ENCODE measurements at regions not wholly inside any gene's neighbourhood (a gene's known extent, or its start where the extent isn't known, plus 50 kb on each side); places are given as distances from the start of the nearest gene placed in this dataset.
"Not testable (repeated sequence)": the region's sequence is repeated elsewhere in the genome, so short reads cannot be mapped to it uniquely, and the experiment has no call there.

GRCh38 chr1:103469801-103470200 is 55.7 kb upstream of the RNPC3 start:
- H3K27me3 ChIP-seq (ENCODE audit: control insufficient read depth, insufficient read depth, low read length) = no peaks in the 10 kb centered on the region
- no peak for DNase-seq
- H3K4me1 ChIP-seq (ENCODE audit: control insufficient read depth, insufficient read depth, low read length) = no peaks in the 10 kb centered on the region
- H3K9me3 ChIP-seq (replicated peaks; ENCODE audit: control insufficient read depth, low read depth, low read length) = no peaks in the 10 kb centered on the region
- no peak overlapping the region for H3K4me3 ChIP-seq (ENCODE audit: low read length)
- WGBS (ENCODE audit: insufficient coverage) = no CpG with 5 or more reads among the region's 2 CpGs
- no peaks in the 10 kb centered on the region for H3K36me3 ChIP-seq (ENCODE audit: control insufficient read depth, insufficient read depth, low read length)
- H3K27ac ChIP-seq (ENCODE audit: low read length) = no peak overlapping the region

GRCh38 chr1:103467100-103467499 is 58.4 kb upstream of the RNPC3 start:
- H3K27ac ChIP-seq (ENCODE audit: low read length) = no peak overlapping the region
- H3K27me3 ChIP-seq (ENCODE audit: control insufficient read depth, insufficient read depth, low read length) = no peaks in the 10 kb centered on the region
- no peak for DNase-seq
- H3K4me1 ChIP-seq (ENCODE audit: control insufficient read depth, insufficient read depth, low read length) = no peaks in the 10 kb centered on the region
- H3K9me3 ChIP-seq (replicated peaks; ENCODE audit: control insufficient read depth, low read depth, low read length) = no peaks in the 10 kb centered on the region
- no peak overlapping the region for H3K4me3 ChIP-seq (ENCODE audit: low read length)
- H3K36me3 ChIP-seq (ENCODE audit: control insufficient read depth, insufficient read depth, low read length) = no peaks in the 10 kb centered on the region
- WGBS (ENCODE audit: insufficient coverage) = no CpG with 5 or more reads among the region's 3 CpGs

- no peak overlapping the region for H3K4me3 ChIP-seq (ENCODE audit: low read length)
- no peaks in the 10 kb centered on the region for H3K4me1 ChIP-seq (ENCODE audit: control insufficient read depth, insufficient read depth, low read length)
- no peaks in the 10 kb centered on the region for H3K27me3 ChIP-seq (ENCODE audit: control insufficient read depth, insufficient read depth, low read length)
- peak; percentile 24 for DNase-seq
- no peaks in the 10 kb centered on the region for H3K9me3 ChIP-seq (replicated peaks; ENCODE audit: control insufficient read depth, low read depth, low read length)
- H3K36me3 ChIP-seq (ENCODE audit: control insufficient read depth, insufficient read depth, low read length) = no peaks in the 10 kb centered on the region
- WGBS (ENCODE audit: insufficient coverage) = no CpG with 5 or more reads among the region's 1 CpG
- no peak overlapping the region for H3K27ac ChIP-seq (ENCODE audit: low read length)
Observed at GRCh38 chr1:103461161-103462105, 64.1 kb upstream of the RNPC3 start.

DNA sequence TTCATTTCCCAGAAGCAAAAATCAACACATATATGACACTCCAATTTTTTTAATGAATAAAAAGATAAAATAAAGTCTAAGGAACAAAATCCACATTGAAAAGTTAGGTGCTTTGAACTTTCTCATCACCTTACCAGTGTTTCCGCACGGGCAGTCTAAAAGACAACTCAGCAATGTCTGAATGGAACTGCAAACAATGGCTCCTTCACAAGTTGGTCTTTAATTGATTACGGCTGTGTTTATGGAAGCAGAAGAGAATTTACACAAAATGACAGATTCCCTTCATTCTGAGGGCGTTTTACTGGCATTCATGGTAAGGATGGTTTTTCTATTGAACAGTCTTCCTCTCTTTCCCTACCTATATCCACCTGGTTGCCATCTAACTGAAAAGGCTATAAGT is 65.0 kb upstream of the RNPC3 start:
- no CpG with 5 or more reads among the region's 4 CpGs for WGBS (ENCODE audit: insufficient coverage)
- Histone ChIP-seq H3K4me1 (ENCODE audit: control insufficient read depth, insufficient read depth, low read length) (no peaks in the 10 kb centered on the region), H3K4me3 (ENCODE audit: low read length) (no peak overlapping the region), H3K27ac (ENCODE audit: low read length) (no peak overlapping the region), H3K36me3 (ENCODE audit: control insufficient read depth, insufficient read depth, low read length) (no peaks in the 10 kb centered on the region), H3K27me3 (ENCODE audit: control insufficient read depth, insufficient read depth, low read length) (no peaks in the 10 kb centered on the region), H3K9me3 (replicated peaks; ENCODE audit: control insufficient read depth, low read depth, low read length) (no peaks in the 10 kb centered on the region)
- no peak for DNase-seq

- H3K36me3 ChIP-seq (ENCODE audit: control insufficient read depth, insufficient read depth, low read length) = no peaks in the 10 kb centered on the region
- H3K9me3 ChIP-seq (replicated peaks; ENCODE audit: control insufficient read depth, low read depth, low read length) = no peaks in the 10 kb centered on the region
- no peaks in the 10 kb centered on the region for H3K27me3 ChIP-seq (ENCODE audit: control insufficient read depth, insufficient read depth, low read length)
- peak; percentile 4 for DNase-seq
- H3K4me3 ChIP-seq (ENCODE audit: low read length) = no peak overlapping the region
- no CpG with 5 or more reads among the region's 3 CpGs for WGBS (ENCODE audit: insufficient coverage)
- no peak overlapping the region for H3K27ac ChIP-seq (ENCODE audit: low read length)
- H3K4me1 ChIP-seq (ENCODE audit: control insufficient read depth, insufficient read depth, low read length) = no peaks in the 10 kb centered on the region
Observed at GRCh38 chr1:103459346-103459745, 66.2 kb upstream of the RNPC3 start.

DNA sequence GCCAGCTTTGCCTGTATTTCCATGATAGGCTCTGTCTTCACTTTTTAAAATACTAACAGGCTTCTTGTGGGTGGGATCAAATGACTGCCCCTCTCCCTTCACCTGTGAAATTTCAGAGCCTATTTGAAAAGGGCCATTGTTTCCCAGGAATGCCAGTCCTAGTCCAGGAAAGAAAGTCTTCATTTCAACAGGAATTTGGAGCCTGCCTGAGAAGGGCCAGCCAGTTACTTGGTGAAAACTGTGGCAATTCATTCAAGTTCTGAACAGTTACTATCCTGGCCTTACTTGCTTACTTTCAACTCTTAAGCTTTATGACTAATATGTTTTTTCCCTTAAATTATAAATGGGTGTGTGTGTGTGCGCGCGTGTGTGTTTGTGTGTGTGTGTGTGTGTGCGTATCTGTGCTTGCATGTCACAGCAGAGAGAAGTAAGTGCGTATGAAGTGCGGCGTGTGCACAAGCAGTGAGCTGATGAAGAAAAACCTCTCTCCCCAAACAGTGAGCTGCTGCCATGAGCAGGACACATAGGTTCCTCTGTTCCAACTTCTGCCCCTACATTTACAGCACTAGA is 67.5 kb upstream of the RNPC3 start:
- no peaks in the 10 kb centered on the region for H3K27me3 ChIP-seq (ENCODE audit: control insufficient read depth, insufficient read depth, low read length)
- no peak overlapping the region for H3K4me3 ChIP-seq (ENCODE audit: low read length)
- no peaks in the 10 kb centered on the region for H3K4me1 ChIP-seq (ENCODE audit: control insufficient read depth, insufficient read depth, low read length)
- peak; percentile 48 for DNase-seq
- no peak overlapping the region for H3K27ac ChIP-seq (ENCODE audit: low read length)
- H3K36me3 ChIP-seq (ENCODE audit: control insufficient read depth, insufficient read depth, low read length) = no peaks in the 10 kb centered on the region
- WGBS (ENCODE audit: insufficient coverage) = no CpG with 5 or more reads among the region's 7 CpGs
- no peaks in the 10 kb centered on the region for H3K9me3 ChIP-seq (replicated peaks; ENCODE audit: control insufficient read depth, low read depth, low read length)

GRCh38 chr1:103448560-103448959 is 76.9 kb upstream of the RNPC3 start:
- DNase-seq = no peak
- Histone ChIP-seq H3K4me1 (ENCODE audit: control insufficient read depth, insufficient read depth, low read length) (no peaks in the 10 kb centered on the region), H3K27me3 (ENCODE audit: control insufficient read depth, insufficient read depth, low read length) (no peaks in the 10 kb centered on the region), H3K9me3 (replicated peaks; ENCODE audit: control insufficient read depth, low read depth, low read length) (no peaks in the 10 kb centered on the region), H3K36me3 (ENCODE audit: control insufficient read depth, insufficient read depth, low read length) (no peaks in the 10 kb centered on the region), H3K4me3 (ENCODE audit: low read length) (no peak overlapping the region), H3K27ac (ENCODE audit: low read length) (no peak overlapping the region)
- WGBS (ENCODE audit: insufficient coverage) = no CpG with 5 or more reads among the region's 1 CpG

- DNase-seq = no peak
- H3K36me3 ChIP-seq (ENCODE audit: control insufficient read depth, insufficient read depth, low read length) = no peaks in the 10 kb centered on the region
- H3K4me1 ChIP-seq (ENCODE audit: control insufficient read depth, insufficient read depth, low read length) = no peaks in the 10 kb centered on the region
- H3K9me3 ChIP-seq (replicated peaks; ENCODE audit: control insufficient read depth, low read depth, low read length) = no peaks in the 10 kb centered on the region
- no CpG with 5 or more reads among the region's 1 CpG for WGBS (ENCODE audit: insufficient coverage)
- H3K4me3 ChIP-seq (ENCODE audit: low read length) = no peak overlapping the region
- H3K27ac ChIP-seq (ENCODE audit: low read length) = no peak overlapping the region
- no peaks in the 10 kb centered on the region for H3K27me3 ChIP-seq (ENCODE audit: control insufficient read depth, insufficient read depth, low read length)
Observed at GRCh38 chr1:103447471-103447870, 78.0 kb upstream of the RNPC3 start.

DNA sequence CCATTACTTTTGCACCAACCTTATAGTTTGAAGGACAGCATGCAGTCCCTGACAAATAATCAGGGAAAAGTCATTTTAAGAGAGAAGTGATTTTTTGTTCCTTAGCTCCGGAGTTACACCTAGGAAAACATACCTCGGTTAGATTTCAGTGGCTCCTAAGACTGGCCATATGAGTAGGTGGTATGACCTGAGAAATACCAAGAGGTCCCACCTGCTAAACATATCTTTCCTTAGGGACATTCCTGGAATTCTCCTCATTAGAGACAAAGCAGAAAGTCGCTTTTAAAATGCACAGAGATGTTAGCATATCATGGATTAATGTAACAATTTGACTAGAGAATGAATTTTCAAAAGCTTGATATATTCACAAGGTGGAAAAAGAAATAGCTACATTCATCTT is 84.2 kb upstream of the RNPC3 start:
- Histone ChIP-seq H3K27ac (ENCODE audit: low read length) (no peak overlapping the region), H3K4me3 (ENCODE audit: low read length) (no peak overlapping the region), H3K27me3 (ENCODE audit: control insufficient read depth, insufficient read depth, low read length) (no peaks in the 10 kb centered on the region), H3K36me3 (ENCODE audit: control insufficient read depth, insufficient read depth, low read length) (no peaks in the 10 kb centered on the region), H3K4me1 (ENCODE audit: control insufficient read depth, insufficient read depth, low read length) (no peaks in the 10 kb centered on the region), H3K9me3 (replicated peaks; ENCODE audit: control insufficient read depth, low read depth, low read length) (no peaks in the 10 kb centered on the region)
- no CpG with 5 or more reads among the region's 3 CpGs for WGBS (ENCODE audit: insufficient coverage)
- no peak for DNase-seq

GRCh38 chr1:103436568-103437100 is 88.9 kb upstream of the RNPC3 start:
- DNase-seq; H3K4me1 ChIP-seq (ENCODE audit: control insufficient read depth, insufficient read depth, low read length); H3K27ac ChIP-seq (ENCODE audit: low read length); H3K27me3 ChIP-seq (ENCODE audit: control insufficient read depth, insufficient read depth, low read length); H3K9me3 ChIP-seq (replicated peaks; ENCODE audit: control insufficient read depth, low read depth, low read length); H3K36me3 ChIP-seq (ENCODE audit: control insufficient read depth, insufficient read depth, low read length); H3K4me3 ChIP-seq (ENCODE audit: low read length): not testable (repeated sequence)
- WGBS (ENCODE audit: insufficient coverage) = 40% methylated on average over 1 of the region's 4 CpGs

All from muscle of leg (tissue), 3 donors.